Calu3 (cell line): ENCODE measurements at regions not wholly inside any gene's neighbourhood (a gene's known extent, or its start where the extent isn't known, plus 50 kb on each side); places are given as distances from the start of the nearest gene placed in this dataset.
"Not testable (repeated sequence)": the region's sequence is repeated elsewhere in the genome, so short reads cannot be mapped to it uniquely, and the experiment has no call there.

Experiments used
- BruUV-seq: library from RNA; stranded (reverse); fragments of 400-500 nt; replicated peaks from 2 replicates; lab custom pipeline; 2021; lab: Mats Ljungman, UMichigan
- CTCF ChIA-PET: fragments of 300-600 bp; sonication (Branson Sonifier 250); formaldehyde crosslinking; loops from one replicate; lab custom pipeline; 2022; ENCODE audit warnings: antibody characterized with exemption; lab: Charles Lee
- DNase-seq: peaks from one replicate; pipeline ENCODE4 v3.0.0; 2022
- H3K27ac Mint-ChIP-seq: one replicate; pipeline ENCODE4 v1.8.0; 2022; ENCODE audit warnings: mixed read lengths; ENCODE audit not compliant: unreplicated experiment
- H3K27me3 Mint-ChIP-seq: one replicate; pipeline ENCODE4 v1.8.0; 2022; ENCODE audit warnings: mixed read lengths; ENCODE audit not compliant: unreplicated experiment
- H3K36me3 Mint-ChIP-seq: one replicate; pipeline ENCODE4 v1.8.0; 2022; ENCODE audit warnings: mild to moderate bottlenecking, moderate library complexity, mixed read lengths; ENCODE audit not compliant: insufficient read depth, unreplicated experiment
- H3K4me1 Mint-ChIP-seq: one replicate; pipeline ENCODE4 v1.8.0; 2022; ENCODE audit warnings: mild to moderate bottlenecking, low read depth, mixed read lengths; ENCODE audit not compliant: unreplicated experiment
- H3K4me3 Mint-ChIP-seq: one replicate; pipeline ENCODE4 v1.8.0; 2022; ENCODE audit warnings: mild to moderate bottlenecking, low read depth, moderate library complexity, mixed read lengths; ENCODE audit not compliant: unreplicated experiment
- H3K9me3 Mint-ChIP-seq: one replicate; pipeline ENCODE4 v1.8.0; 2022; ENCODE audit warnings: low read depth, mixed read lengths; ENCODE audit not compliant: unreplicated experiment
- CTCF ChIP-seq: fragments of 200-600 bp; IDR thresholded peaks from one replicate; pipeline ENCODE4 v1.8.0; 2022; ENCODE audit warnings: antibody characterized with exemption; ENCODE audit not compliant: unreplicated experiment
- intact Hi-C: fragments of 100-400 bp; cut with micrococcal nuclease; formaldehyde crosslinking; loops from one replicate; pipeline ENCODE4 v1.10.0; 2022; ENCODE audit not compliant: unreplicated experiment

- Mint-ChIP-seq H3K36me3 (no peaks in the 10 kb centered on the region), H3K4me3 (no peak overlapping the region), H3K9me3 (no peaks in the 10 kb centered on the region), H3K27ac (no peak overlapping the region), H3K27me3 (peaks cover 28% of the 10 kb centered on the region), H3K4me1 (no peaks in the 10 kb centered on the region)
- CTCF ChIA-PET, result no interaction called here
- BruUV-seq, result no TSS peak
- TF ChIP-seq CTCF, result no peak
- intact Hi-C loops, result no loop called here
- DNase-seq, result no peak
These were observed 290.7 kb upstream of the KIAA1217 start for GRCh38 chr10:23918090-23918723.

- H3K4me1 Mint-ChIP-seq, result no peaks in the 10 kb centered on the region
- TF ChIP-seq CTCF, result no peak
- BruUV-seq, result no TSS peak
- H3K4me3 Mint-ChIP-seq, result no peak overlapping the region
- H3K27me3 Mint-ChIP-seq, result peaks cover 28% of the 10 kb centered on the region
- no peaks in the 10 kb centered on the region for H3K9me3 Mint-ChIP-seq
- CTCF ChIA-PET, result no interaction called here
- no peak for DNase-seq
- no peaks in the 10 kb centered on the region for H3K36me3 Mint-ChIP-seq
- intact Hi-C loops, result no loop called here
- H3K27ac Mint-ChIP-seq, result no peak overlapping the region
These were observed 290.1 kb upstream of the KIAA1217 start for GRCh38 chr10:23918839-23919238.

GRCh38 chr10:23927576-23928325 lies 281.2 kb upstream of the KIAA1217 start:
- Mint-ChIP-seq H3K4me3 (no peak overlapping the region), H3K36me3 (no peaks in the 10 kb centered on the region), H3K27ac (no peak overlapping the region), H3K9me3 (no peaks in the 10 kb centered on the region), H3K4me1 (no peaks in the 10 kb centered on the region), H3K27me3 (no peaks in the 10 kb centered on the region)
- BruUV-seq, result no TSS peak
- DNase-seq, result no peak
- intact Hi-C loops, result no loop called here
- no peak for TF ChIP-seq CTCF
- CTCF ChIA-PET, result interaction anchor here (0.6 kb wide), 1 partner anchor 1684 kb away, joined by 3 read pairs; no protein-coding TSS in a partner anchor

- H3K4me1 Mint-ChIP-seq, H3K36me3 Mint-ChIP-seq, BruUV-seq, H3K9me3 Mint-ChIP-seq, H3K27ac Mint-ChIP-seq, CTCF ChIA-PET, intact Hi-C loops, H3K27me3 Mint-ChIP-seq, H3K4me3 Mint-ChIP-seq, DNase-seq: not testable (repeated sequence)
These were observed 274.9 kb upstream of the KIAA1217 start for GRCh38 chr10:23934023-23934422.

- H3K27ac Mint-ChIP-seq, result no peak overlapping the region
- H3K4me3 Mint-ChIP-seq, result no peak overlapping the region
- no peaks in the 10 kb centered on the region for H3K36me3 Mint-ChIP-seq
- H3K27me3 Mint-ChIP-seq, result no peaks in the 10 kb centered on the region
- H3K9me3 Mint-ChIP-seq, result no peaks in the 10 kb centered on the region
- no peak for DNase-seq
- intact Hi-C loops, result no loop called here
- CTCF ChIA-PET, result no interaction called here
- no TSS peak for BruUV-seq
- TF ChIP-seq CTCF, result no peak
- no peaks in the 10 kb centered on the region for H3K4me1 Mint-ChIP-seq
These were observed 263.1 kb upstream of the KIAA1217 start for GRCh38 chr10:23945845-23946244.
